ENCODE measurements at regions not wholly inside any gene's neighbourhood (a gene's known extent, or its start where the extent isn't known, plus 50 kb on each side); places are given as distances from the start of the nearest gene placed in this dataset.

GRCh38 chr6:93989630-93990029 lies 570.3 kb upstream of the EPHA7 start:
- H3K4me1 ChIP-seq: no peaks in the 10 kb centered on the region
- intact Hi-C loops (cut with DNase I): no loop called here
- DNase-seq (no peak), ATAC-seq (no peak)
- H3K27ac ChIP-seq: no peak overlapping the region
- WGBS, 4 donors: 87 to 92% (median 87%) methylated on average over 2 of the region's 2 CpGs
- no peak for TF ChIP-seq CTCF (IDR thresholded peaks at IDR 0.05)
- TF ChIP-seq POLR2A (IDR thresholded peaks at IDR 0.05): no peak
- no peaks in the 10 kb centered on the region for H3K9me3 ChIP-seq
- H3K27me3 ChIP-seq: no peaks in the 10 kb centered on the region
- no peak overlapping the region for H3K4me3 ChIP-seq
- H3K36me3 ChIP-seq: no peaks in the 10 kb centered on the region

GRCh38 chr6:93985953-93986352 lies 566.6 kb upstream of the EPHA7 start:
- TF ChIP-seq POLR2A (IDR thresholded peaks at IDR 0.05): no peak
- TF ChIP-seq CTCF (IDR thresholded peaks at IDR 0.05): no peak
- 78 to 93% (median 84%) methylated on average over 2 of the region's 2 CpGs for WGBS, 4 donors

GRCh38 chr6:93975159-93975558 lies 555.8 kb upstream of the EPHA7 start:
- no peaks in the 10 kb centered on the region for H3K27me3 ChIP-seq
- intact Hi-C loops (cut with DNase I): no loop called here
- H3K4me1 ChIP-seq: no peaks in the 10 kb centered on the region
- no peaks in the 10 kb centered on the region for H3K36me3 ChIP-seq
- no peak overlapping the region for H3K4me3 ChIP-seq
- H3K9me3 ChIP-seq: peaks cover 0 to 3% (median 0%) of the 10 kb centered on the region in 12 donors
- ATAC-seq (no peak), DNase-seq (no peak)
- 57 to 66% (median 58%) methylated on average over 3 of the region's 3 CpGs for WGBS, 4 donors
- TF ChIP-seq POLR2A (IDR thresholded peaks at IDR 0.05) (no peak), CTCF (IDR thresholded peaks at IDR 0.05) (no peak)
- H3K27ac ChIP-seq: no peak overlapping the region

More at GRCh38 chr6:93985953-93986352, 566.6 kb upstream of the EPHA7 start:
- no peaks in the 10 kb centered on the region for H3K27me3 ChIP-seq
- intact Hi-C loops (cut with DNase I): no loop called here
- DNase-seq: no peak
- H3K27ac ChIP-seq: no peak overlapping the region
- H3K36me3 ChIP-seq: no peaks in the 10 kb centered on the region
- H3K4me3 ChIP-seq: no peak overlapping the region
- no peak for ATAC-seq
- no peaks in the 10 kb centered on the region for H3K4me1 ChIP-seq
- H3K9me3 ChIP-seq: no peaks in the 10 kb centered on the region

- no peak for ATAC-seq
- WGBS, 4 donors: 71 to 80% (median 76%) methylated on average over 2 of the region's 2 CpGs
These were observed 555.0 kb upstream of the EPHA7 start for GRCh38 chr6:93974332-93974731.

More at GRCh38 chr6:93974332-93974731, 555.0 kb upstream of the EPHA7 start:
- intact Hi-C loops (cut with DNase I): no loop called here
- Histone ChIP-seq H3K4me1 (no peaks in the 10 kb centered on the region), H3K27me3 (no peaks in the 10 kb centered on the region), H3K9me3 (peaks cover 0 to 3% (median 0%) of the 10 kb centered on the region in 12 donors), H3K4me3 (no peak overlapping the region), H3K36me3 (no peaks in the 10 kb centered on the region), H3K27ac (no peak overlapping the region)
- DNase-seq: no peak
- TF ChIP-seq POLR2A (IDR thresholded peaks at IDR 0.05) (no peak), CTCF (IDR thresholded peaks at IDR 0.05) (no peak)

Data from heart left ventricle (tissue), 16 donors.